H1 (cell line): ENCODE measurements at regions not wholly inside any gene's neighbourhood (a gene's known extent, or its start where the extent isn't known, plus 50 kb on each side); places are given as distances from the start of the nearest gene placed in this dataset.

Experiments used
- CTCF ChIA-PET: fragments of 300-600 bp; sonication (Branson Sonifier 250); formaldehyde crosslinking; loops from one replicate; lab custom pipeline; 2021; ENCODE audit not compliant: partially characterized antibody; lab: Charles Lee
- POLR2A ChIA-PET: fragments of 300-600 bp; sonication (Branson Sonifier 250); formaldehyde crosslinking; loops from one replicate; lab custom pipeline; 2021; ENCODE audit warnings: inconsistent platforms; ENCODE audit not compliant: partially characterized antibody; lab: Charles Lee
- DNase-seq, 2 experiments: peaks; one replicate each; pipeline versions ENCODE4 v3.0.0 to v3.0.0-alpha.2; 2010 to 2022; ENCODE audit warnings: low spot score in 2 of 2, low read depth in 1 of 2, mixed read lengths in 1 of 2
- FAIRE-seq: peaks from 2 replicates; lab custom pipeline; 2011; peaks lifted over from hg19 to GRCh38; lab: Jason Lieb, UNC
- H2AFZ ChIP-seq: 2 replicates; pipeline ENCODE4 v1.8.1; 2012; ENCODE audit warnings: low read length, inconsistent platforms
- H2AK5ac ChIP-seq: 2 replicates; pipeline ENCODE4 v1.6.1; 2013; ENCODE audit warnings: low read depth, low read length
- H2BK120ac ChIP-seq: replicated peaks from 2 replicates; pipeline ENCODE3; 2013; ENCODE audit warnings: low read depth, low read length, inconsistent platforms
- H2BK12ac ChIP-seq: 2 replicates; pipeline ENCODE4 v1.6.1; 2013; ENCODE audit warnings: low read depth, low read length
- H2BK15ac ChIP-seq: 2 replicates; pipeline ENCODE4 v1.6.1; 2013; ENCODE audit warnings: low read length
- H2BK20ac ChIP-seq: 2 replicates; pipeline ENCODE4 v1.6.1; 2013; ENCODE audit warnings: low read length
- H2BK5ac ChIP-seq: 2 replicates; pipeline ENCODE4 v1.6.1; 2013; ENCODE audit warnings: low read depth, low read length
- H3K14ac ChIP-seq: 2 replicates; pipeline ENCODE4 v1.6.1; 2013; ENCODE audit warnings: inconsistent platforms; ENCODE audit not compliant: insufficient read length
- H3K18ac ChIP-seq: 2 replicates; pipeline ENCODE4 v1.6.1; 2013; ENCODE audit warnings: low read length; ENCODE audit errors: extremely low read depth
- H3K23ac ChIP-seq: 2 replicates; pipeline ENCODE4 v1.6.1; 2013; ENCODE audit warnings: inconsistent platforms; ENCODE audit not compliant: insufficient read length
- H3K23me2 ChIP-seq: 2 replicates; pipeline ENCODE4 v1.6.1; 2013; ENCODE audit warnings: low read depth, low read length
- H3K27ac ChIP-seq: 2 replicates; pipeline ENCODE4 v1.6.1; 2011; ENCODE audit warnings: low read depth, low read length, inconsistent platforms
- H3K27me3 ChIP-seq, 4 experiments: replicated peaks in 1 of 4; 1 replicate in 1 of 4; 2 replicates in 3 of 4; pipeline versions ENCODE4 v1.6.1 to v1.8.1; 2011 to 2013; ENCODE audit warnings: low read length in 3 of 4, mild to moderate bottlenecking in 3 of 4, inconsistent platforms in 2 of 4, mixed read lengths in 2 of 4, moderate library complexity in 1 of 4; ENCODE audit not compliant: control insufficient read depth in 3 of 4, insufficient read depth in 3 of 4; ENCODE audit errors: extremely low read depth in 1 of 4
- H3K36me3 ChIP-seq, 4 experiments: 2 replicates each; pipeline versions ENCODE4 v1.6.1 to v1.8.1; 2011 to 2013; ENCODE audit warnings: mild to moderate bottlenecking in 4 of 4, low read length in 3 of 4, moderate library complexity in 2 of 4, control low read depth in 1 of 4, inconsistent platforms in 1 of 4; ENCODE audit not compliant: insufficient read depth in 4 of 4, control insufficient read depth in 2 of 4
- H3K4ac ChIP-seq: replicated peaks from 2 replicates; pipeline ENCODE3; 2013; ENCODE audit warnings: low read length, low read depth, mixed read lengths, inconsistent platforms; ENCODE audit not compliant: insufficient read length
- H3K4me1 ChIP-seq, 4 experiments: replicated peaks in 1 of 4; 1 replicate in 1 of 4; 2 replicates in 3 of 4; pipeline versions ENCODE4 v1.6.1 to v1.8.1; 2011 to 2013; ENCODE audit warnings: low read length in 3 of 4, inconsistent platforms in 2 of 4, mixed read lengths in 1 of 4; ENCODE audit not compliant: insufficient read depth in 4 of 4, control insufficient read depth in 3 of 4
- H3K4me2 ChIP-seq, 2 experiments: 2 replicates each; pipeline versions ENCODE4 v1.6.1 to v1.8.1; 2011 to 2013; ENCODE audit warnings: low read depth in 2 of 2, low read length in 2 of 2, control low read depth in 1 of 2, inconsistent platforms in 1 of 2, mild to moderate bottlenecking in 1 of 2; ENCODE audit not compliant: insufficient read depth in 1 of 2
- H3K4me3 ChIP-seq, 4 experiments: fragments of 200-600, 300-600 bp in 1 of 4; sonication (generic), shearing (Covaris generic), sonication (Bioruptor Twin) in 1 of 4; 2 replicates each; pipeline versions ENCODE4 v1.5.1 to v1.8.1; 2011 to 2016; ENCODE audit warnings: low read length in 4 of 4, low read depth in 3 of 4, control low read depth in 2 of 4, inconsistent platforms in 2 of 4, mild to moderate bottlenecking in 2 of 4, mixed read lengths in 1 of 4, moderate library complexity in 1 of 4; ENCODE audit not compliant: insufficient read depth in 2 of 4; ENCODE audit errors: extremely low read depth in 1 of 4
- H3K56ac ChIP-seq: replicated peaks from 2 replicates; pipeline ENCODE3; 2013; ENCODE audit warnings: low read depth, mild to moderate bottlenecking, mixed read lengths, low read length, inconsistent platforms; ENCODE audit not compliant: insufficient read length
- H3K79me1 ChIP-seq: 2 replicates; pipeline ENCODE4 v1.6.1; 2013; ENCODE audit warnings: low read depth, low read length, control low read depth
- H3K79me2 ChIP-seq, 2 experiments: 2 replicates each; pipeline versions ENCODE4 v1.6.1 to v1.8.1; 2012 to 2013; ENCODE audit warnings: low read length in 2 of 2, mild to moderate bottlenecking in 2 of 2, inconsistent platforms in 1 of 2; ENCODE audit not compliant: insufficient read depth in 2 of 2, control insufficient read depth in 1 of 2
- H3K9ac ChIP-seq, 4 experiments: replicated peaks in 1 of 4; 1 replicate in 1 of 4; 2 replicates in 3 of 4; pipeline versions ENCODE4 v1.6.1 to v1.8.1; 2011 to 2013; ENCODE audit warnings: low read depth in 3 of 4, low read length in 3 of 4, control low read depth in 2 of 4, mild to moderate bottlenecking in 2 of 4, moderate library complexity in 2 of 4, inconsistent platforms in 1 of 4; ENCODE audit errors: extremely low read depth in 1 of 4
- H3K9me3 ChIP-seq, 2 experiments: 2 replicates each; pipeline versions ENCODE4 v1.6.1 to v1.8.1; 2012 to 2013; ENCODE audit warnings: mild to moderate bottlenecking in 2 of 2, moderate library complexity in 2 of 2, control low read depth in 1 of 2, inconsistent platforms in 1 of 2, low read depth in 1 of 2, low read length in 1 of 2, mixed read lengths in 1 of 2; ENCODE audit not compliant: insufficient read depth in 2 of 2
- H4K20me1 ChIP-seq, 2 experiments: replicated peaks in 1 of 2; 2 replicates each; pipeline versions ENCODE3 to v1.8.1; 2011 to 2013; ENCODE audit warnings: inconsistent platforms in 2 of 2, low read length in 2 of 2, mild to moderate bottlenecking in 1 of 2; ENCODE audit not compliant: insufficient read depth in 2 of 2, control insufficient read depth in 1 of 2
- H4K5ac ChIP-seq: 2 replicates; pipeline ENCODE4 v1.6.1; 2013; ENCODE audit warnings: low read length, low read depth, mixed read lengths, inconsistent platforms; ENCODE audit not compliant: insufficient read length
- H4K8ac ChIP-seq: 2 replicates; pipeline ENCODE4 v1.8.0; 2013; ENCODE audit warnings: mild to moderate bottlenecking, moderate library complexity, low read length, inconsistent platforms; ENCODE audit not compliant: insufficient read depth; ENCODE audit errors: extremely low read depth
- H4K91ac ChIP-seq: replicated peaks from 2 replicates; pipeline ENCODE3; 2013; ENCODE audit warnings: low read length, mixed read lengths, inconsistent platforms; ENCODE audit not compliant: insufficient read length
- GABPA ChIP-seq: IDR thresholded peaks from 2 replicates; pipeline ENCODE4 v1.6.1; 2011; ENCODE audit warnings: mild to moderate bottlenecking, low read length, moderate library complexity, borderline replicate concordance; ENCODE audit not compliant: insufficient read depth
- HDAC6 ChIP-seq: IDR thresholded peaks from one replicate; pipeline ENCODE4 v1.7.1; 2012; ENCODE audit warnings: low read depth, mild to moderate bottlenecking, inconsistent platforms, low read length, moderate library complexity
- POU5F1 ChIP-seq: IDR thresholded peaks from 2 replicates; pipeline ENCODE4 v1.6.1; 2011; ENCODE audit warnings: low read depth, mild to moderate bottlenecking, low read length, moderate library complexity
- YY1 ChIP-seq: IDR thresholded peaks from 2 replicates; pipeline ENCODE4 v1.6.1; 2011; ENCODE audit warnings: low read depth, mild to moderate bottlenecking, low read length
- ZNF274 ChIP-seq: IDR thresholded peaks from 2 replicates; pipeline ENCODE4 v1.7.0; 2012; ENCODE audit warnings: low read length, borderline replicate concordance; ENCODE audit errors: extremely low read depth
- WGBS, 2 experiments: shearing (Covaris generic) in 1 of 2; methylation state at CpG; one replicate each; pipeline versions ENCODE4 v1.1.6 to v1.1.7; 2013 to 2015; ENCODE audit warnings: low lambda C conversion rate in 2 of 2, mixed read lengths in 2 of 2, inconsistent platforms in 1 of 2, low coverage in 1 of 2, missing lambda C conversion rate in 1 of 2; ENCODE audit not compliant: insufficient replicate concordance in 2 of 2, insufficient coverage in 1 of 2, insufficient read length in 1 of 2; ENCODE audit errors: extremely low coverage in 1 of 2, missing lambda C conversion rate in 1 of 2; 5-methylcytosine and 5-hydroxymethylcytosine counted together
- TF ChIP-seq, protein P1 (sequence below), 3 experiments: IDR thresholded peaks; 1 replicate in 2 of 3; 2 replicates in 1 of 3; pipeline versions ENCODE4 v1.5.1 to v1.6.1; 2011; ENCODE audit warnings: low read length in 3 of 3, mild to moderate bottlenecking in 3 of 3, inconsistent platforms in 2 of 3, low read depth in 1 of 3, moderate library complexity in 1 of 3; ENCODE audit not compliant: insufficient read depth in 1 of 3; ENCODE audit errors: control extremely low read depth in 1 of 3

DNA sequence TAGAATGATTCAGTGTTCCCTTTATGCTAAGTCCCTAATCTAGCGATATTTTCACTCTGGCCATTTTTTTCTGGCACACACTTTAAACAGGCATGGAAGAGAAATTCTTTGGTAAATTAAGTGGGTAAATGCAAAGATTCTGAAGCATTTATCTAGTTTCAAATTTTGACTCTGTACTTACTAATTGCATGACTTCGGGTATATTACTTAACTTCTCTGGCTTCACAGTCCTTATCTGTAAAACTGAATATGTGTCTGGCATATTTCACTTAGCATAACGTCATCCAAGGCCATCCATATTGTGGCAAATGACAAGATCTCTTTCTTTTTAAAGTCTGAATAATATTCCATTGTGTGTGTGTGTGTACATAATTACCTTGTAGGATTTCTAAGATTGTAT, 114.5 kb downstream of the MBL2 start:
- no peak for DNase-seq
- Histone ChIP-seq H2BK120ac (no peak overlapping the region), H3K79me1 (no peaks in the 10 kb centered on the region), H2BK5ac (no peak overlapping the region), H3K27me3 (peaks cover 0 to 1% (median 0%) of the 10 kb centered on the region in 4 experiments; a peak in 1 of 7 replicates), H4K20me1 (no peaks in the 10 kb centered on the region), H3K9ac (no peak overlapping the region), H2AK5ac (no peak overlapping the region)
- TF ChIP-seq, protein P1, sequence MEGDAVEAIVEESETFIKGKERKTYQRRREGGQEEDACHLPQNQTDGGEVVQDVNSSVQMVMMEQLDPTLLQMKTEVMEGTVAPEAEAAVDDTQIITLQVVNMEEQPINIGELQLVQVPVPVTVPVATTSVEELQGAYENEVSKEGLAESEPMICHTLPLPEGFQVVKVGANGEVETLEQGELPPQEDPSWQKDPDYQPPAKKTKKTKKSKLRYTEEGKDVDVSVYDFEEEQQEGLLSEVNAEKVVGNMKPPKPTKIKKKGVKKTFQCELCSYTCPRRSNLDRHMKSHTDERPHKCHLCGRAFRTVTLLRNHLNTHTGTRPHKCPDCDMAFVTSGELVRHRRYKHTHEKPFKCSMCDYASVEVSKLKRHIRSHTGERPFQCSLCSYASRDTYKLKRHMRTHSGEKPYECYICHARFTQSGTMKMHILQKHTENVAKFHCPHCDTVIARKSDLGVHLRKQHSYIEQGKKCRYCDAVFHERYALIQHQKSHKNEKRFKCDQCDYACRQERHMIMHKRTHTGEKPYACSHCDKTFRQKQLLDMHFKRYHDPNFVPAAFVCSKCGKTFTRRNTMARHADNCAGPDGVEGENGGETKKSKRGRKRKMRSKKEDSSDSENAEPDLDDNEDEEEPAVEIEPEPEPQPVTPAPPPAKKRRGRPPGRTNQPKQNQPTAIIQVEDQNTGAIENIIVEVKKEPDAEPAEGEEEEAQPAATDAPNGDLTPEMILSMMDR (IDR thresholded peaks at IDR 0.05; ENCODE audit: control extremely low read depth in 1 of 3, insufficient read depth in 1 of 3, low read depth in 1 of 3, low read length in 3 of 3) = no peak
- TF ChIP-seq GABPA (no peak), HDAC6 (no peak), POU5F1 (no peak), ZNF274 (no peak), YY1 (no peak)
- TF ChIP-seq, all 59 proteins: peak for 0
- ChIA-PET CTCF (no interaction called here), POLR2A (no interaction called here)
- H3K56ac ChIP-seq = no peak overlapping the region
- no peak overlapping the region for H4K91ac ChIP-seq
- H3K4me2 ChIP-seq = no peak overlapping the region
- no peak overlapping the region for H2BK15ac ChIP-seq
- no peak overlapping the region for H3K4me3 ChIP-seq
- H2BK12ac ChIP-seq = no peak overlapping the region
- H4K8ac ChIP-seq = no peak overlapping the region
- no peaks in the 10 kb centered on the region for H3K4me1 ChIP-seq
- no peak overlapping the region for H4K5ac ChIP-seq
- no peak for FAIRE-seq
- H2AFZ ChIP-seq = no peak overlapping the region
- H3K18ac ChIP-seq = no peak overlapping the region
- H2BK20ac ChIP-seq = no peak overlapping the region
- WGBS, 2 experiments = 87% methylated on average over 3 of the region's 3 CpGs; no CpG with 5 or more reads in 1 of the 2 experiments
- H3K23me2 ChIP-seq = no peaks in the 10 kb centered on the region
- no peak overlapping the region for H3K23ac ChIP-seq
- no peaks in the 10 kb centered on the region for H3K9me3 ChIP-seq
- H3K79me2 ChIP-seq = no peaks in the 10 kb centered on the region
- H3K4ac ChIP-seq = no peak overlapping the region
- H3K36me3 ChIP-seq = no peaks in the 10 kb centered on the region
- no peak overlapping the region for H3K27ac ChIP-seq
- H3K14ac ChIP-seq = no peak overlapping the region
